Hematopoietic multipotent progenitor cell (in vitro differentiated cells): ENCODE measurements at regions not wholly inside any gene's neighbourhood (a gene's known extent, or its start where the extent isn't known, plus 50 kb on each side); places are given as distances from the start of the nearest gene placed in this dataset.

ENCODE experiments used
- DNase-seq, 3 donors: peaks; one replicate each; pipeline ENCODE4 v3.0.0-alpha.2; 2011 to 2015; ENCODE audit warnings: low read depth in 2 of 3, low spot score in 2 of 3

- no peak for DNase-seq
These were observed 314.7 kb upstream of the RGMB start for GRCh38 chr5:98458726-98459125.

GRCh38 chr5:98460536-98460935 is 312.9 kb upstream of the RGMB start:
- no peak for DNase-seq

GRCh38 chr5:98461485-98461884 is 312.0 kb upstream of the RGMB start:
- no peak for DNase-seq

DNA sequence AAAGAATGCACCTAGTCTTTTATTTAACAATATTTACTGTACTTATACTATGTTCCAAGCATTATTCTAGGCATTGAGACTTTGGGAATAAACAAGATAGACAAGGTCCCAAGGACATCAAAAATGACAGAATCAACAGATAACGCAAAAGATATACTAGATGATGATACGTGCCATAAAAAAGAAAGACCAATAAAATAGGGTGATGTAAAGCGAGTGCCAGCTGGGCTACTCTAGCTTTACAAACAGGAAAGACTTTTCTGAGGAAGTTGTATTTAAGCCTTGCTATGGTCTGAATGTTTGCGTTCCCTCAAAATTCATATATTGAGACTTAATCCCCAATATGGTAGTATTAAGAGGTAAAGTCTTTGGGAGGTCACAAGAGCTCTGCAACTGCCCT is 310.2 kb upstream of the RGMB start:
- DNase-seq: no peak

- DNase-seq: no peak
These were observed 309.8 kb upstream of the RGMB start for GRCh38 chr5:98463676-98464075.

- no peak for DNase-seq
These were observed 308.6 kb upstream of the RGMB start for GRCh38 chr5:98464737-98465330.

DNA sequence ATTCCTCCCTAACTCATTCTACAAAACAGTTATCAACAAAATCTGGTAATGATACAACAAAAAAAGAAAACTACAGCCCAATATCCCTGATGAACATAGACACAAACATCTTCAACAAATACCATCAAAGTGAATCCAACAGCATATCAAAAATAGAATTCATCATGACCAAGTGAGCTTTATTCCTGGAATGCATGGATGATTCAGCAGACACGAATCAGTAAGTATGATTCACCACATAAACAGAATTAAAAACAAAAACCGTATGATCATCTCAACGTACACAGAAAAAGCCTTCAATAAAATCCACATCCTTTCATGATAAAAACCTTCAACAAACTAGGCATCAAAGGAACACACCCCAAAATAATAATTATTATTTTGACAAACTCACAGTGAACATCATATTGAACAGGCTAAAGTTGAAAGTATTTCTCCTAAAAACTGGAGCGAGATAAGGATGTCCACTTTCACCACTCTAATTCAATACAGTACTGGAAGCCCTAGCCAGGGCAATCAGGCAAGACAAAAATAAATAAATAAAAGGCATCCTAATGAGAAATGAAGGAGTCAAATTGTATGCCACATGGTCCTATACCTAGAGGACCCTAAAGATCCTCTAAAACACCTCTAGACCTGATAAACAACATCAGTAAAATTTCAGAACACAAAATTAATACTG is 305.1 kb upstream of the RGMB start:
- DNase-seq: no peak

GRCh38 chr5:98470747-98471146 is 302.7 kb upstream of the RGMB start:
- no peak for DNase-seq

GRCh38 chr5:98471458-98471857 is 302.0 kb upstream of the RGMB start:
- DNase-seq: no peak

DNA sequence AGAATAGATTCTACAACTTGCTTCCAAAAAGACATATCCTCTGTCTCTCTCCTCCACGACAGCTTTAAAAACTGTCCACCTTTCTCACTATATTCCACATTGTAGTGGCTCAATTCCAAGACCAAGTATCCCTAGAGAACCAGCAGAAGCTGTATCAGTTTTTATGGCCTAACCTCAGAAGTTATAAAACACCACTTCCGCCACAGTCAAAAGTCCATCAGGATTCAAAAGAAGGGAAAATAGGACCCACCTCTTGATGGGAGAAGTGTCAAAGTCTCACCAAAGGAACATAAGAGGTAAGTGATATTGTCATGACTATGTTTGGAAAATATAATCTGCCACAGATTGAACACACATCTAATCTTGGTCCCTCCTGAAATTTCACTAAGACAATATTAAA is 299.2 kb upstream of the RGMB start:
- no peak for DNase-seq

GRCh38 chr5:98474782-98475181 is 298.7 kb upstream of the RGMB start:
- DNase-seq: no peak

GRCh38 chr5:98482321-98483300 is 290.9 kb upstream of the RGMB start:
- DNase-seq: no peak

DNA sequence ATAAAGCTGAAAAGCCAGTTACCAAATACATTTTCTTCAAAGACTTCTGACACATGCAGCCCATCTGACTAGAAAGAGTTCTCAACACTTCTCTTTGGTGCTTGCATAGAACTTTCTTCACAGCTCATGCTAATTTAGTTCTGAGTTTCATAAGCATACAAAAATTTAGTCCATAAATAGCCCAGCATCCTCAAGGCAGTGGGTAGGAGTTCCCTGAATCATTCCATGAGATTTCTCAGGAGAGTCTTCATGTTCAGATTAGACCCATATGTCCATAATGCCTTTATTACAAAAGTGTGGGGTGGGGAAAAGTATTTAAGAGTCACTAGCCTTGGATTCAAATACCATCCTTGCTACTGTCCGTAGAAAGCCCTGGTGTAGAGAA is 290.2 kb upstream of the RGMB start:
- no peak for DNase-seq

DNA sequence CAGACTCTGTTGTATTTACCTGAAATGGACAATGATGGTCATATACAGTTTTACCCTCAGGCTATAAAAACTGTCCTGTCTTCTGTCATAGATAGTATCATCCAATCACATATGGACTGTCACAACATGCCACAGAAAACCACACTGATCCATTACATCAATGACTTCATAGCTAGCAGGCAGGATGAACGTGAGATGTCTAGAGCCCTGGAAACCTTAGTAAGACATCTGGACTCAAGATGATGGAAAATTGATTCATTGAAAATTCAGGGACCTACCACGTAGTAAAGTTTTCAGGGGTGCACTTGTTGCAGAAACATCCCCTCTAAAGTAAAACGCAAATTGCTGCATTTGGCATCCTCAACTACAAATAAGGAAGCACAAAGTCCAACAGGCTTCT is 284.4 kb upstream of the RGMB start:
- DNase-seq: no peak

- no peak for DNase-seq
These were observed 283.1 kb upstream of the RGMB start for GRCh38 chr5:98490348-98490747.

DNA sequence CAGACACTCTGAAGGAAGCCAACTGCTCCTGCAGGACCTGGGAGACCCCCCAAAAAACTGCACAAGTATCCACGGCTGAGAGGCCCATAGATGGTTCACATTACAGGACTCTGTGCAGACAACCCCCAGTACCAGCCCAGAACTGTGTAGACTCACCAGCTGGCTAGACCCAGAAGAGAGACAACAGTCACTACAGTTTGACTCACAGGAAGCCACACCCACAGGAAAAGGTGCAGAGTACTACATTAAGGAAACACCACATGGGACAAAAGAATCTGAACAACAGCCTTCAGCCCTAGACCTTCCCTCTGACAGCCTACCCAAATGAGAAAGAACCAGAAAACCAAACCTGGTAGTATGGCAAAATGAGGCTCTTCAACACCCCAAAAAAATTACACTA is 281.2 kb upstream of the RGMB start:
- no peak for DNase-seq

- DNase-seq: no peak
These were observed 276.0 kb upstream of the RGMB start for GRCh38 chr5:98497418-98497817.

DNA sequence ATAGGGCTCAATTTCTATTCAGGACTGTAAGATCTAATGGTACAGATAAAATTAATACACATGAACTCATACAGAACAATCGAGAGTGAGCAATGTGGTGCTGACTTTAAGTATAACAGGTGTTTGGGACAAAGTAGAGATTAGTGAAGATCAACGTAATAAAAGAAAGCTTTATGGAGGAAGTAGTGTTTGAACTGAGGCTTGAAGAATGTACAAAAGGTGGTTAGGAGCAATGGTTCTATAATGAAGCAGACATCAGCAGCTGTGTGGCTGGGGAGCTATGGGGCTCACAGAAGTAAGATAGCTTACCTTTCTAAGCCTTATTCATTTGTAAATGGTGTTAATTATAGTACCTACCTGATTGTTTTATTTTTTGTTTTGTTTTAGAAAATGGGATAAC is 275.4 kb upstream of the RGMB start:
- no peak for DNase-seq

- DNase-seq: no peak
These were observed 273.6 kb upstream of the RGMB start for GRCh38 chr5:98499892-98500291.

- no peak for DNase-seq
These were observed 272.7 kb upstream of the RGMB start for GRCh38 chr5:98500811-98501210.

DNA sequence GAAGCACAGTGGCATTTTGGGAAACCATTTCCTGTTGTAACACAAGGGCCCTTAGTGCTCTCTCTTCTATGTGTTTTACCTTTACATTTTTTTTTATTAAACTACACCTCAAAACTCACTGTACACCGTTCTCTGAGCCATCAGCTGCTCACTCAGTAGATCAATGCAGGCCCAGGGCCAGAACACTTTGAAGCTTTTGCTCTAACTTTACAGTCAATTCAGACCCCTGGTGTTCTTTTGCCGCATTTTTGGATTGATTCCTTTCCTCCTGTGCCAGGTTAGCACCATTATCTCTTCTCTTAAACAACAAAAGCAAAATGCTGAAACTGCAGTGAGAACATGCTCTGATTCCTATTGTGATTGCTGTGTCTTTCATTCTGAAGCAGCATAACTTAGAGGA is 269.8 kb upstream of the RGMB start:
- DNase-seq: no peak

GRCh38 chr5:98504505-98504904 is 269.0 kb upstream of the RGMB start:
- no peak for DNase-seq
